HEK293T (cell line): ENCODE measurements at regions not wholly inside any gene's neighbourhood (a gene's known extent, or its start where the extent isn't known, plus 50 kb on each side); places are given as distances from the start of the nearest gene placed in this dataset.
"Not testable (repeated sequence)": the region's sequence is repeated elsewhere in the genome, so short reads cannot be mapped to it uniquely, and the experiment has no call there.

Experiments used
- CTCF ChIA-PET: fragments of 350-600 bp; formaldehyde crosslinking; extraction: SDS; loops from one replicate; lab custom pipeline; 2021; ENCODE audit warnings: antibody characterized with exemption, inconsistent platforms; lab: Yijun Ruan, JAX
- POLR2A ChIA-PET: fragments of 350-600 bp; formaldehyde crosslinking; extraction: SDS; loops from one replicate; lab custom pipeline; 2020; ENCODE audit warnings: antibody characterized with exemption, inconsistent platforms; lab: Yijun Ruan, JAX
- DNase-seq: peaks from one replicate; pipeline ENCODE4 v3.0.0; 2012; ENCODE audit warnings: mixed read lengths; ENCODE audit errors: extremely low spot score
- ARNT ChIP-seq: fragments of 450-650 bp; IDR thresholded peaks from 2 replicates; pipeline ENCODE4 v1.6.1; 2017; ENCODE audit warnings: mild to moderate bottlenecking
- BHLHE40 ChIP-seq: fragments of 450-650 bp; IDR thresholded peaks from 2 replicates; pipeline ENCODE4 v1.6.1; 2016; ENCODE audit warnings: mild to moderate bottlenecking, moderate library complexity, borderline replicate concordance
- CTBP1 ChIP-seq: fragments of 450-650 bp; IDR thresholded peaks from 2 replicates; pipeline ENCODE4 v1.6.1; 2016; ENCODE audit warnings: borderline replicate concordance
- ELF4 ChIP-seq: fragments of 450-650 bp; IDR thresholded peaks from 2 replicates; pipeline ENCODE4 v1.6.1; 2017; ENCODE audit warnings: antibody characterized with exemption
- FOXA1 ChIP-seq: fragments of 450-650 bp; IDR thresholded peaks from 2 replicates; pipeline ENCODE4 v1.6.1; 2016; ENCODE audit warnings: mild to moderate bottlenecking
- FOXK2 ChIP-seq: fragments of 450-650 bp; IDR thresholded peaks from 2 replicates; pipeline ENCODE4 v1.6.1; 2016; ENCODE audit warnings: mild to moderate bottlenecking
- FOXM1 ChIP-seq: fragments of 450-650 bp; IDR thresholded peaks from 2 replicates; pipeline ENCODE4 v1.6.1; 2017; ENCODE audit warnings: mild to moderate bottlenecking, borderline replicate concordance
- HDGF ChIP-seq: fragments of 450-650 bp; IDR thresholded peaks from 2 replicates; pipeline ENCODE4 v1.6.1; 2017; ENCODE audit warnings: antibody characterized with exemption, borderline replicate concordance
- L3MBTL2 ChIP-seq: fragments of 450-650 bp; conservative IDR thresholded peaks from 2 replicates; pipeline ENCODE4 v1.6.1; 2016; ENCODE audit warnings: mild to moderate bottlenecking
- LEF1 ChIP-seq: fragments of 450-650 bp; IDR thresholded peaks from 2 replicates; pipeline ENCODE4 v1.6.1; 2017; ENCODE audit warnings: mild to moderate bottlenecking, borderline replicate concordance
- NFRKB ChIP-seq: fragments of 450-650 bp; IDR thresholded peaks from 2 replicates; pipeline ENCODE4 v1.6.1; 2016; ENCODE audit warnings: mild to moderate bottlenecking, moderate library complexity
- PKNOX1 ChIP-seq: fragments of 450-650 bp; IDR thresholded peaks from 2 replicates; pipeline ENCODE4 v1.6.1; 2016
- SP1 ChIP-seq: fragments of 450-650 bp; IDR thresholded peaks from 2 replicates; pipeline ENCODE4 v1.6.1; 2017
- SUZ12 ChIP-seq: fragments of 450-650 bp; IDR thresholded peaks from 2 replicates; pipeline ENCODE4 v1.6.1; 2016; ENCODE audit warnings: mild to moderate bottlenecking
- TARDBP ChIP-seq: fragments of 450-650 bp; IDR thresholded peaks from 2 replicates; pipeline ENCODE4 v1.6.1; 2016
- ZNF384 ChIP-seq: fragments of 450-650 bp; IDR thresholded peaks from 2 replicates; pipeline ENCODE4 v1.6.1; 2016

- no peak for TF ChIP-seq ELF4
- no peak for TF ChIP-seq CTBP1
- TF ChIP-seq L3MBTL2: no peak
- no peak for TF ChIP-seq NFRKB
- TF ChIP-seq BHLHE40: no peak
- no peak for TF ChIP-seq FOXK2
- no peak for TF ChIP-seq LEF1
- no peak for TF ChIP-seq SP1
- TF ChIP-seq ARNT: no peak
- TF ChIP-seq FOXM1: no peak
- no peak for TF ChIP-seq HDGF
- TF ChIP-seq FOXA1: no peak
- TF ChIP-seq PKNOX1: no peak
- TF ChIP-seq ZNF384: no peak
- TF ChIP-seq TARDBP: no peak
- no peak for TF ChIP-seq SUZ12
- POLR2A ChIA-PET: no interaction called here
- DNase-seq: no peak
- CTCF ChIA-PET: no interaction called here
These were observed 50.5 kb upstream of the PARP4 start for GRCh38 chr13:24563087-24563486.

- DNase-seq, CTCF ChIA-PET, POLR2A ChIA-PET: not testable (repeated sequence)
These were observed 51.4 kb upstream of the PARP4 start for GRCh38 chr13:24563971-24564370.

GRCh38 chr13:24564881-24565280, 52.3 kb upstream of the PARP4 start:
- DNase-seq: no peak
- ChIA-PET CTCF (no interaction called here), POLR2A (no interaction called here)
- TF ChIP-seq HDGF (no peak), SUZ12 (no peak), ZNF384 (no peak), ELF4 (no peak), FOXA1 (no peak), ARNT (no peak), TARDBP (no peak), CTBP1 (no peak), NFRKB (no peak)

- CTCF ChIA-PET, DNase-seq, POLR2A ChIA-PET: not testable (repeated sequence)
These were observed 55.0 kb upstream of the PARP4 start for GRCh38 chr13:24567593-24567992.

- no peak for DNase-seq
- ChIA-PET CTCF (no interaction called here), POLR2A (no interaction called here)
- TF ChIP-seq BHLHE40: no peak
- no peak for TF ChIP-seq ZNF384
- TF ChIP-seq CTBP1: no peak
- TF ChIP-seq HDGF: no peak
- no peak for TF ChIP-seq SUZ12
These were observed 62.3 kb upstream of the PARP4 start for GRCh38 chr13:24574847-24575246.

GRCh38 chr13:24580315-24580714, 67.7 kb upstream of the PARP4 start:
- POLR2A ChIA-PET, DNase-seq: not testable (repeated sequence)
- CTCF ChIA-PET: interaction anchor here (0.6 kb wide), 1 partner anchor 49 kb away, joined by 3 read pairs; no protein-coding TSS in a partner anchor

GRCh38 chr13:24581578-24581977, 69.0 kb upstream of the PARP4 start:
- POLR2A ChIA-PET, DNase-seq, CTCF ChIA-PET: not testable (repeated sequence)

GRCh38 chr13:24591697-24592096, 79.1 kb upstream of the PARP4 start:
- CTCF ChIA-PET, DNase-seq, POLR2A ChIA-PET: not testable (repeated sequence)

GRCh38 chr13:24597906-24598670, 82.1 kb upstream of the ATP12A start:
- DNase-seq, CTCF ChIA-PET: not testable (repeated sequence)

GRCh38 chr13:24599019-24599791, 81.0 kb upstream of the ATP12A start:
- CTCF ChIA-PET, POLR2A ChIA-PET, DNase-seq: not testable (repeated sequence)

More at GRCh38 chr13:24597906-24598670, 82.1 kb upstream of the ATP12A start:
- POLR2A ChIA-PET: not testable (repeated sequence)
